Activated T-cell treated with anti-CD3 and anti-CD28 coated beads, Interleukin-2, amount 50 U/mL, for 24 hours (primary cell): ENCODE measurements at regions not wholly inside any gene's neighbourhood (a gene's known extent, or its start where the extent isn't known, plus 50 kb on each side); places are given as distances from the start of the nearest gene placed in this dataset.

Experiments used
- DNase-seq: peaks from one replicate; pipeline ENCODE4 v3.0.0-alpha.2; 2020
- H3K27ac Mint-ChIP-seq: 2 replicates; pipeline ENCODE4 v1.8.0; 2020; ENCODE audit warnings: mild to moderate bottlenecking, mixed read lengths
- H3K27me3 Mint-ChIP-seq: 2 replicates; pipeline ENCODE4 v1.8.0; 2020; ENCODE audit warnings: mixed read lengths
- H3K36me3 Mint-ChIP-seq: 2 replicates; pipeline ENCODE4 v1.8.0; 2020; ENCODE audit warnings: low read depth, mixed read lengths
- H3K4me1 Mint-ChIP-seq: 2 replicates; pipeline ENCODE4 v1.8.0; 2020; ENCODE audit warnings: low read depth, mixed read lengths
- H3K4me3 Mint-ChIP-seq: 2 replicates; pipeline ENCODE4 v1.8.0; 2020; ENCODE audit warnings: mild to moderate bottlenecking, moderate library complexity, mixed read lengths
- H3K9me3 Mint-ChIP-seq: 2 replicates; pipeline ENCODE4 v1.8.0; 2020; ENCODE audit warnings: mixed read lengths

- H3K36me3 Mint-ChIP-seq = no peaks in the 10 kb centered on the region
- no peak overlapping the region for H3K4me3 Mint-ChIP-seq
- H3K27ac Mint-ChIP-seq = no peak overlapping the region
These were observed 216.3 kb downstream of the CETN3 start for GRCh38 chr5:90193185-90193822.

GRCh38 chr5:90191352-90192045 is 218.1 kb downstream of the CETN3 start:
- H3K9me3 Mint-ChIP-seq = no peaks in the 10 kb centered on the region
- H3K4me3 Mint-ChIP-seq = no peak overlapping the region
- no peaks in the 10 kb centered on the region for H3K4me1 Mint-ChIP-seq
- H3K36me3 Mint-ChIP-seq = no peaks in the 10 kb centered on the region
- no peak overlapping the region for H3K27ac Mint-ChIP-seq
- H3K27me3 Mint-ChIP-seq = no peaks in the 10 kb centered on the region
- DNase-seq = no peak

More at GRCh38 chr5:90193185-90193822, 216.3 kb downstream of the CETN3 start:
- no peaks in the 10 kb centered on the region for H3K4me1 Mint-ChIP-seq
- no peak for DNase-seq
- no peaks in the 10 kb centered on the region for H3K9me3 Mint-ChIP-seq
- no peaks in the 10 kb centered on the region for H3K27me3 Mint-ChIP-seq

- Mint-ChIP-seq H3K27me3 (no peaks in the 10 kb centered on the region), H3K36me3 (no peaks in the 10 kb centered on the region), H3K9me3 (no peaks in the 10 kb centered on the region), H3K27ac (no peak overlapping the region), H3K4me3 (no peak overlapping the region), H3K4me1 (no peaks in the 10 kb centered on the region)
- no peak for DNase-seq
These were observed 223.6 kb downstream of the CETN3 start for GRCh38 chr5:90185897-90186468.

GRCh38 chr5:90184764-90185163 is 224.8 kb downstream of the CETN3 start:
- H3K4me1 Mint-ChIP-seq = no peaks in the 10 kb centered on the region
- no peaks in the 10 kb centered on the region for H3K27me3 Mint-ChIP-seq
- H3K36me3 Mint-ChIP-seq = no peaks in the 10 kb centered on the region
- H3K9me3 Mint-ChIP-seq = no peaks in the 10 kb centered on the region
- no peak overlapping the region for H3K4me3 Mint-ChIP-seq
- H3K27ac Mint-ChIP-seq = no peak overlapping the region
- no peak for DNase-seq

GRCh38 chr5:90182726-90183125 is 226.8 kb downstream of the CETN3 start:
- no peak overlapping the region for H3K4me3 Mint-ChIP-seq
- H3K27ac Mint-ChIP-seq = no peak overlapping the region
- H3K27me3 Mint-ChIP-seq = no peaks in the 10 kb centered on the region
- no peaks in the 10 kb centered on the region for H3K4me1 Mint-ChIP-seq
- no peak for DNase-seq
- H3K9me3 Mint-ChIP-seq = no peaks in the 10 kb centered on the region
- no peaks in the 10 kb centered on the region for H3K36me3 Mint-ChIP-seq

- H3K9me3 Mint-ChIP-seq = peaks cover 13% of the 10 kb centered on the region
These were observed 235.3 kb downstream of the CETN3 start for GRCh38 chr5:90174236-90174635.

GRCh38 chr5:90173299-90174030 is 236.1 kb downstream of the CETN3 start:
- Mint-ChIP-seq H3K4me1 (no peaks in the 10 kb centered on the region), H3K36me3 (no peaks in the 10 kb centered on the region), H3K27ac (no peak overlapping the region), H3K4me3 (no peak overlapping the region), H3K9me3 (peaks cover 13% of the 10 kb centered on the region), H3K27me3 (no peaks in the 10 kb centered on the region)
- DNase-seq = no peak

More at GRCh38 chr5:90174236-90174635, 235.3 kb downstream of the CETN3 start:
- H3K4me1 Mint-ChIP-seq = no peaks in the 10 kb centered on the region
- no peaks in the 10 kb centered on the region for H3K27me3 Mint-ChIP-seq
- H3K4me3 Mint-ChIP-seq = no peak overlapping the region
- H3K36me3 Mint-ChIP-seq = no peaks in the 10 kb centered on the region
- no peak for DNase-seq
- H3K27ac Mint-ChIP-seq = no peak overlapping the region

- H3K4me3 Mint-ChIP-seq = no peak overlapping the region
- H3K36me3 Mint-ChIP-seq = no peaks in the 10 kb centered on the region
- H3K9me3 Mint-ChIP-seq = peaks cover 9% of the 10 kb centered on the region
- no peak overlapping the region for H3K27ac Mint-ChIP-seq
- H3K27me3 Mint-ChIP-seq = no peaks in the 10 kb centered on the region
- no peaks in the 10 kb centered on the region for H3K4me1 Mint-ChIP-seq
- no peak for DNase-seq
These were observed 238.1 kb downstream of the CETN3 start for GRCh38 chr5:90171466-90171865.

- H3K27ac Mint-ChIP-seq = no peak overlapping the region
- no peaks in the 10 kb centered on the region for H3K36me3 Mint-ChIP-seq
- no peak for DNase-seq
- no peak overlapping the region for H3K4me3 Mint-ChIP-seq
- H3K4me1 Mint-ChIP-seq = no peaks in the 10 kb centered on the region
- no peaks in the 10 kb centered on the region for H3K27me3 Mint-ChIP-seq
- no peaks in the 10 kb centered on the region for H3K9me3 Mint-ChIP-seq
These were observed 239.3 kb downstream of the CETN3 start for GRCh38 chr5:90170261-90170660.

- Mint-ChIP-seq H3K9me3 (no peaks in the 10 kb centered on the region), H3K4me3 (no peak overlapping the region), H3K27ac (no peak overlapping the region), H3K36me3 (no peaks in the 10 kb centered on the region), H3K4me1 (no peaks in the 10 kb centered on the region), H3K27me3 (no peaks in the 10 kb centered on the region)
- no peak for DNase-seq
These were observed 240.5 kb downstream of the CETN3 start for GRCh38 chr5:90169078-90169477.

GRCh38 chr5:90168399-90168798 is 241.2 kb downstream of the CETN3 start:
- Mint-ChIP-seq H3K9me3 (no peaks in the 10 kb centered on the region), H3K27ac (no peak overlapping the region), H3K27me3 (no peaks in the 10 kb centered on the region), H3K4me3 (no peak overlapping the region), H3K36me3 (no peaks in the 10 kb centered on the region), H3K4me1 (no peaks in the 10 kb centered on the region)
- no peak for DNase-seq

GRCh38 chr5:90166816-90167215 is 242.7 kb downstream of the CETN3 start:
- Mint-ChIP-seq H3K9me3 (no peaks in the 10 kb centered on the region), H3K4me3 (no peak overlapping the region), H3K4me1 (no peaks in the 10 kb centered on the region), H3K36me3 (no peaks in the 10 kb centered on the region), H3K27me3 (no peaks in the 10 kb centered on the region), H3K27ac (no peak overlapping the region)
- no peak for DNase-seq

- Mint-ChIP-seq H3K4me1 (no peaks in the 10 kb centered on the region), H3K27me3 (no peaks in the 10 kb centered on the region)
These were observed 247.2 kb downstream of the CETN3 start for GRCh38 chr5:90162324-90162723.

GRCh38 chr5:90161414-90161813 is 248.1 kb downstream of the CETN3 start:
- Mint-ChIP-seq H3K36me3 (no peaks in the 10 kb centered on the region), H3K4me1 (no peaks in the 10 kb centered on the region), H3K27me3 (no peaks in the 10 kb centered on the region), H3K4me3 (no peak overlapping the region), H3K9me3 (no peaks in the 10 kb centered on the region), H3K27ac (no peak overlapping the region)
- DNase-seq = no peak

More at GRCh38 chr5:90162324-90162723, 247.2 kb downstream of the CETN3 start:
- no peak for DNase-seq
- H3K36me3 Mint-ChIP-seq = no peaks in the 10 kb centered on the region
- H3K4me3 Mint-ChIP-seq = no peak overlapping the region
- no peaks in the 10 kb centered on the region for H3K9me3 Mint-ChIP-seq
- H3K27ac Mint-ChIP-seq = no peak overlapping the region

GRCh38 chr5:90158131-90158530 is 251.4 kb downstream of the CETN3 start:
- Mint-ChIP-seq H3K4me1 (no peaks in the 10 kb centered on the region), H3K27me3 (no peaks in the 10 kb centered on the region), H3K36me3 (no peaks in the 10 kb centered on the region), H3K4me3 (no peak overlapping the region), H3K9me3 (peaks cover 7% of the 10 kb centered on the region), H3K27ac (no peak overlapping the region)
- DNase-seq = no peak
